ENCODE measurements at regions not wholly inside any gene's neighbourhood (a gene's known extent, or its start where the extent isn't known, plus 50 kb on each side); places are given as distances from the start of the nearest gene placed in this dataset.

GRCh38 chr6:21993841-21994240 lies 303.0 kb downstream of the PRL start:
- H3K27ac ChIP-seq: no peak overlapping the region
- H3K4me3 ChIP-seq: no peak overlapping the region
- H3K4me1 ChIP-seq: peaks cover 3% of the 10 kb centered on the region
- ATAC-seq: no peak
- intact Hi-C loops (cut with DNase I): no loop called here
- H3K9me3 ChIP-seq: no peaks in the 10 kb centered on the region
- no peaks in the 10 kb centered on the region for H3K36me3 ChIP-seq
- H3K27me3 ChIP-seq (ENCODE audit: low read depth): no peaks in the 10 kb centered on the region
- no peak for DNase-seq
- no peak for TF ChIP-seq CTCF (IDR thresholded peaks at IDR 0.05)

GRCh38 chr6:21994821-21995220 lies 302.0 kb downstream of the PRL start:
- TF ChIP-seq CTCF (IDR thresholded peaks at IDR 0.05): no peak
- DNase-seq (no peak), ATAC-seq (no peak)
- Histone ChIP-seq H3K36me3 (no peaks in the 10 kb centered on the region), H3K4me3 (no peak overlapping the region), H3K4me1 (peaks cover 9% of the 10 kb centered on the region), H3K27ac (no peak overlapping the region), H3K9me3 (no peaks in the 10 kb centered on the region), H3K27me3 (ENCODE audit: low read depth) (no peaks in the 10 kb centered on the region)
- intact Hi-C loops (cut with DNase I): no loop called here

GRCh38 chr6:21995318-21995717 lies 301.5 kb downstream of the PRL start:
- ATAC-seq (no peak), DNase-seq (no peak)
- Histone ChIP-seq H3K9me3 (no peaks in the 10 kb centered on the region), H3K4me1 (peaks cover 9% of the 10 kb centered on the region), H3K27me3 (ENCODE audit: low read depth) (no peaks in the 10 kb centered on the region), H3K4me3 (no peak overlapping the region), H3K27ac (no peak overlapping the region), H3K36me3 (no peaks in the 10 kb centered on the region)
- intact Hi-C loops (cut with DNase I): no loop called here
- TF ChIP-seq CTCF (IDR thresholded peaks at IDR 0.05): no peak

- Histone ChIP-seq H3K9me3 (no peaks in the 10 kb centered on the region), H3K4me3 (no peak overlapping the region), H3K27ac (no peak overlapping the region), H3K36me3 (no peaks in the 10 kb centered on the region), H3K4me1 (peaks cover 15% of the 10 kb centered on the region), H3K27me3 (ENCODE audit: low read depth) (no peaks in the 10 kb centered on the region)
- intact Hi-C loops (cut with DNase I): no loop called here
- DNase-seq (no peak), ATAC-seq (no peak)
- TF ChIP-seq CTCF (IDR thresholded peaks at IDR 0.05): no peak
Measured at GRCh38 chr6:21996425-21997118, 300.3 kb downstream of the PRL start.

- no peak overlapping the region for H3K27ac ChIP-seq
- H3K4me1 ChIP-seq: peaks cover 17% of the 10 kb centered on the region
- H3K9me3 ChIP-seq: no peaks in the 10 kb centered on the region
- no peak for DNase-seq
- intact Hi-C loops (cut with DNase I): no loop called here
- H3K4me3 ChIP-seq: no peak overlapping the region
- ATAC-seq: no peak
- H3K36me3 ChIP-seq: no peaks in the 10 kb centered on the region
- no peaks in the 10 kb centered on the region for H3K27me3 ChIP-seq (ENCODE audit: low read depth)
- TF ChIP-seq CTCF (IDR thresholded peaks at IDR 0.05): no peak
Measured at GRCh38 chr6:21997119-21998037, 299.5 kb downstream of the PRL start.

Measured in lower lobe of right lung (tissue), 2 donors.